ENCODE measurements at regions not wholly inside any gene's neighbourhood (a gene's known extent, or its start where the extent isn't known, plus 50 kb on each side); places are given as distances from the start of the nearest gene placed in this dataset.

GRCh38 chr6:114941078-114941477 lies 598.3 kb upstream of the HS3ST5 start (continued):
- TF ChIP-seq ZMAT5 (CRISPR knock-in tag; IDR thresholded peaks at IDR 0.05; ENCODE audit: borderline replicate concordance, low read depth) (no peak), ZNF343 (CRISPR knock-in tag; IDR thresholded peaks at IDR 0.05) (no peak), TCF7 (IDR thresholded peaks at IDR 0.05; ENCODE audit: low read depth) (no peak), THAP8 (CRISPR knock-in tag; IDR thresholded peaks at IDR 0.05; ENCODE audit: borderline replicate concordance) (no peak), STAG1 (CRISPR knock-in tag; IDR thresholded peaks at IDR 0.05) (no peak)

- no peak overlapping the region for H2AFZ ChIP-seq (ENCODE audit: low read length)
- in situ Hi-C loops (cut with HindIII; ENCODE audit: extremely low pct_ligation_motif_present, low pct_unique_long_range_greater_than_20kb) = no loop called here
- peaks cover 8% of the 10 kb centered on the region for H3K9me3 ChIP-seq (ENCODE audit: low read length)
- H3K27ac ChIP-seq (ENCODE audit: extremely low read length, insufficient read depth, low read length) = no peak overlapping the region
- H4K20me1 ChIP-seq (ENCODE audit: insufficient read depth, low read length) = no peaks in the 10 kb centered on the region
- BruUV-seq (replicated peaks) = no TSS peak
- ATAC-seq = no peak
- 100% methylated on average over 1 of the region's 1 CpG for WGBS (ENCODE audit: low lambda C conversion rate)
- H3K9ac ChIP-seq (ENCODE audit: insufficient read depth, low read depth, low read length) = no peak overlapping the region
- H3K79me2 ChIP-seq (ENCODE audit: insufficient read depth, low read length) = no peaks in the 10 kb centered on the region
- CTCF ChIA-PET (ENCODE audit: low intra/inter-chr PET ratio, low total read pairs) = no interaction called here
- no peaks in the 10 kb centered on the region for H3K4me1 ChIP-seq (ENCODE audit: insufficient read depth, low read length)
- POLR2A ChIA-PET = no interaction called here
- FAIRE-seq = no peak
- H3K4me2 ChIP-seq (ENCODE audit: low read depth, low read length) = no peak overlapping the region
- no peaks in the 10 kb centered on the region for H3K27me3 ChIP-seq (ENCODE audit: control insufficient read depth in 1 of 2, insufficient read depth in 2 of 2, low read length in 2 of 2)
- DNase-seq (ENCODE audit: low spot score) = no peak
- H3K4me3 ChIP-seq (replicated peaks in 1 of 3; ENCODE audit: insufficient read depth in 1 of 3, low read depth in 2 of 3, low read length in 3 of 3) = no peak overlapping the region
- H3K36me3 ChIP-seq (replicated peaks in 1 of 2; ENCODE audit: control insufficient read depth in 1 of 2, insufficient read depth in 2 of 2, low read length in 2 of 2) = no peaks in the 10 kb centered on the region
- intact Hi-C loops (cut with micrococcal nuclease; ENCODE audit: unreplicated experiment) = no loop called here
- TF ChIP-seq TBX3 (IDR thresholded peaks at IDR 0.05; ENCODE audit: borderline replicate concordance) (no peak), FUBP1 (CRISPR knock-in tag; IDR thresholded peaks at IDR 0.05; ENCODE audit: borderline replicate concordance) (no peak), MEF2D (CRISPR knock-in tag; IDR thresholded peaks at IDR 0.05) (no peak), ATM (IDR thresholded peaks at IDR 0.05; ENCODE audit: borderline replicate concordance) (no peak), PCBP2 (optimal IDR thresholded peaks at IDR 0.05; ENCODE audit: low read depth, low read length, poor library complexity, severe bottlenecking) (no peak), SMC3 (IDR thresholded peaks at IDR 0.05; ENCODE audit: low read length) (no peak), KDM5B (CRISPR knock-in tag; IDR thresholded peaks at IDR 0.05; ENCODE audit: borderline replicate concordance) (no peak), ZNF276 (CRISPR knock-in tag; IDR thresholded peaks at IDR 0.05; ENCODE audit: low read depth) (no peak), NR2F6 (IDR thresholded peaks at IDR 0.05) (no peak), NR2F6 (CRISPR knock-in tag; IDR thresholded peaks at IDR 0.05) (no peak), SP140L (CRISPR knock-in tag; IDR thresholded peaks at IDR 0.05; ENCODE audit: borderline replicate concordance) (no peak), CREB3 (CRISPR knock-in tag; IDR thresholded peaks at IDR 0.05) (no peak), HNRNPUL1 (IDR thresholded peaks at IDR 0.05; ENCODE audit: low read depth, low read length) (no peak), ZBTB43 (CRISPR knock-in tag; conservative IDR thresholded peaks at IDR 0.05) (no peak)
These were observed 597.4 kb upstream of the HS3ST5 start for GRCh38 chr6:114940181-114940580.

Measured in HepG2 (cell line).